ENCODE measurements at regions not wholly inside any gene's neighbourhood (a gene's known extent, or its start where the extent isn't known, plus 50 kb on each side); places are given as distances from the start of the nearest gene placed in this dataset.

DNA sequence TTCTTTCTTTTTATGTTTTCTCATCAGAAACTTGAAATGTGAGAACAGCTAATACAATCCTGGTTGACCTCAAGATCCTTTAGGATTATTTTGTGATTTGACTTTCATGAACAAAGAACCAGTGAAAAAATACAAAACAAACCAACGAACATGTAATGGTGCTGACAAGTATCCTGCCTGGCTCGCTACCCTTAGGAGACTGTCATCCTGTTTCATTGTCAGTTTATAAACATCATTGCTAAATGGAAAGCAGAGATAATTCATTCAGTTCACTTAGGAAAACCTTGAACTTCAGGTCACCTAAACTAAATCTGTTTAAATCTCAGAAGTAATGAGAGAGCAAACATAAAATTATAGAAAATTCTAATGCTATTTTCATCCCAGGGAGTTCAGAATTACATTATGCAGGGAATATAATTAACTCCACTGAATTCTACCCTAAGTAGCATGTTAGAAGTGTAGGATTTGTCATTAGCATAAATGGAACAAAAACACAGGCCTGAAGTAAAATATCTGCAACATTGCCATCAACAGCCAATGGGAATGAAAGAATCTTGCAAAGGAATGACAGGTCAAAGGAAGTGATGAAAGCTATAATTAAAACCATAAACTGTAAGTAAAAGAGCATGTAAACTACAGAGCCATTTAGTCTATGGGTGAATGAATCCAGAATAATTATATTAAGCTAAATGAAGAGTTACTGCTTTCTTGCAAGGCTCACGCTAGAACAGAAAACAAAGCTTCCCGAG is 401.2 kb upstream of the MANEA start:
- Histone ChIP-seq H3K4ac (ENCODE audit: low read depth in 1 of 2, low read length in 2 of 2) (no peak overlapping the region), H3K79me1 (replicated peaks; ENCODE audit: low read length, poor library complexity, severe bottlenecking) (no peaks in the 10 kb centered on the region), H2BK12ac (ENCODE audit: low read length in 2 of 2) (no peak overlapping the region), H3K4me3 (ENCODE audit: insufficient read depth in 1 of 2, low read depth in 1 of 2, low read length in 2 of 2) (no peak overlapping the region), H3K18ac (ENCODE audit: low read depth in 1 of 2, low read length in 2 of 2) (no peak overlapping the region), H3K4me2 (ENCODE audit: low read length, poor library complexity, severe bottlenecking) (no peak overlapping the region), H3K36me3 (ENCODE audit: control insufficient read depth in 1 of 2, insufficient read depth in 2 of 2, low read depth in 1 of 2, low read length in 2 of 2) (no peaks in the 10 kb centered on the region), H3K9me3 (ENCODE audit: control insufficient read depth, low read length) (no peaks in the 10 kb centered on the region), H3K27ac (ENCODE audit: low read length, poor library complexity, severe bottlenecking) (no peak overlapping the region), H3K14ac (ENCODE audit: low read length in 2 of 2) (no peak overlapping the region), H2BK15ac (ENCODE audit: low read depth, poor library complexity, severe bottlenecking) (no peak overlapping the region), H3K23ac (ENCODE audit: low read length in 2 of 2) (no peak overlapping the region), H4K91ac (ENCODE audit: low read length) (no peak overlapping the region), H2AK5ac (ENCODE audit: low read length, severe bottlenecking) (no peak overlapping the region), H2BK5ac (ENCODE audit: low read depth, low read length, poor library complexity, severe bottlenecking) (no peak overlapping the region), H4K8ac (ENCODE audit: low read length) (no peak overlapping the region), H2BK120ac (ENCODE audit: low read depth, low read length) (no peak overlapping the region), H3K4me1 (ENCODE audit: control insufficient read depth, insufficient read depth, low read depth, low read length) (no peaks in the 10 kb centered on the region), H3K27me3 (ENCODE audit: control insufficient read depth in 1 of 2, insufficient read depth in 1 of 2, low read length in 2 of 2) (no peaks in the 10 kb centered on the region), H3K9ac (ENCODE audit: low read length) (no peak overlapping the region), H2AFZ (ENCODE audit: low read depth, low read length) (no peak overlapping the region)
- DNase-seq: no peak
- 87% methylated on average over 3 of the region's 4 CpGs for WGBS

DNA sequence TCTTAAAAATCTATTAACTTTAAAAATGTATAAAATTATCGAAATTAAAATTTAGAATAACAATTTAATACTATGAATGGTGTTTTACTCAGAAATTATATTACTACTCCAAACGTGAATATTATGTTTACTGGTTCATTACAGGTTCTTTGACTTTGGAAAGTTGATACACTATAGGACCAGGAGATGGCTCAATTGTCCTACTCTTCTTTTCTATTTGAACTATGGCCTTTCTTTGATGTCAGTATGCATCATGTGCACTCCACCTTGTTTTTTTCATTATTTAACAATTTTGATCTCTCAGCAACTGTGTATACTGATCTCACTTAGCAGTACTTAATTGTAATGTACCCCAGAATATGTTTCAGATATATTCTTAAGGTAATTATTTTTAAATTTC is 391.5 kb upstream of the MANEA start:
- Histone ChIP-seq H2BK15ac (ENCODE audit: low read depth, poor library complexity, severe bottlenecking) (no peak overlapping the region), H3K9ac (ENCODE audit: low read length) (no peak overlapping the region), H2BK12ac (ENCODE audit: low read length in 2 of 2) (no peak overlapping the region), H3K14ac (ENCODE audit: low read length in 2 of 2) (no peak overlapping the region), H3K4me3 (ENCODE audit: insufficient read depth in 1 of 2, low read depth in 1 of 2, low read length in 2 of 2) (no peak overlapping the region), H3K4ac (ENCODE audit: low read depth in 1 of 2, low read length in 2 of 2) (no peak overlapping the region), H3K4me1 (ENCODE audit: control insufficient read depth, insufficient read depth, low read depth, low read length) (no peaks in the 10 kb centered on the region), H2AFZ (ENCODE audit: low read depth, low read length) (no peak overlapping the region), H3K4me2 (ENCODE audit: low read length, poor library complexity, severe bottlenecking) (no peak overlapping the region), H3K9me3 (ENCODE audit: control insufficient read depth, low read length) (no peaks in the 10 kb centered on the region), H3K27me3 (ENCODE audit: control insufficient read depth in 1 of 2, insufficient read depth in 1 of 2, low read length in 2 of 2) (no peaks in the 10 kb centered on the region), H4K91ac (ENCODE audit: low read length) (no peak overlapping the region), H2AK5ac (ENCODE audit: low read length, severe bottlenecking) (no peak overlapping the region), H3K79me1 (replicated peaks; ENCODE audit: low read length, poor library complexity, severe bottlenecking) (no peaks in the 10 kb centered on the region), H3K36me3 (ENCODE audit: control insufficient read depth in 1 of 2, insufficient read depth in 2 of 2, low read depth in 1 of 2, low read length in 2 of 2) (no peaks in the 10 kb centered on the region), H3K23ac (ENCODE audit: low read length in 2 of 2) (no peak overlapping the region), H2BK120ac (ENCODE audit: low read depth, low read length) (no peak overlapping the region), H2BK5ac (ENCODE audit: low read depth, low read length, poor library complexity, severe bottlenecking) (no peak overlapping the region), H3K18ac (ENCODE audit: low read depth in 1 of 2, low read length in 2 of 2) (no peak overlapping the region), H4K8ac (ENCODE audit: low read length) (no peak overlapping the region), H3K27ac (ENCODE audit: low read length, poor library complexity, severe bottlenecking) (no peak overlapping the region)
- DNase-seq: no peak
- 71% methylated on average over 1 of the region's 2 CpGs for WGBS

DNA sequence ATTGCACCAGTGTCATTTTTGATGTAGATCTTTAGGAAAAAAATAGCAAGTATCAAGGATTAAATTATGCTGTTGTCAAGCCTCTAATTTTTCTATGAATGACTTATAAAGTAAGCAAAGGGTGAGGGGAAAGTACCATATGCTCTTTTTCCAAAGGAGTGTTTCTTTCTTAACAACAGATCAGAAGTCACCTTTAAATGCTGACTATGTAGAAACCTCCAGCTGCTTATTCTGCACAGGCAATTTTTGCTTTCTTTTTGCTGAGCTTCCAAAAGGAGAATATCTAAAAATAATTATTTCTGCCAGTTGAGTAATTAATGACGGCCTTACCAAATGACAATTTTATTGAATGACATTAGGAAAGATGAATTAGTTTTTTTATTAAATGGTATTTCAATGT is 390.6 kb upstream of the MANEA start:
- Histone ChIP-seq H4K8ac (ENCODE audit: low read length) (no peak overlapping the region), H3K27ac (ENCODE audit: low read length, poor library complexity, severe bottlenecking) (no peak overlapping the region), H2BK5ac (ENCODE audit: low read depth, low read length, poor library complexity, severe bottlenecking) (no peak overlapping the region), H3K79me1 (replicated peaks; ENCODE audit: low read length, poor library complexity, severe bottlenecking) (no peaks in the 10 kb centered on the region), H2AFZ (ENCODE audit: low read depth, low read length) (no peak overlapping the region), H3K23ac (ENCODE audit: low read length in 2 of 2) (no peak overlapping the region), H3K36me3 (ENCODE audit: control insufficient read depth in 1 of 2, insufficient read depth in 2 of 2, low read depth in 1 of 2, low read length in 2 of 2) (no peaks in the 10 kb centered on the region), H3K4ac (ENCODE audit: low read depth in 1 of 2, low read length in 2 of 2) (no peak overlapping the region), H3K4me2 (ENCODE audit: low read length, poor library complexity, severe bottlenecking) (no peak overlapping the region), H4K91ac (ENCODE audit: low read length) (no peak overlapping the region), H3K9me3 (ENCODE audit: control insufficient read depth, low read length) (no peaks in the 10 kb centered on the region), H3K9ac (ENCODE audit: low read length) (no peak overlapping the region), H3K4me1 (ENCODE audit: control insufficient read depth, insufficient read depth, low read depth, low read length) (no peaks in the 10 kb centered on the region), H2BK12ac (ENCODE audit: low read length in 2 of 2) (no peak overlapping the region), H3K4me3 (ENCODE audit: insufficient read depth in 1 of 2, low read depth in 1 of 2, low read length in 2 of 2) (no peak overlapping the region), H2BK120ac (ENCODE audit: low read depth, low read length) (no peak overlapping the region), H3K18ac (ENCODE audit: low read depth in 1 of 2, low read length in 2 of 2) (no peak overlapping the region), H3K14ac (ENCODE audit: low read length in 2 of 2) (no peak overlapping the region), H2BK15ac (ENCODE audit: low read depth, poor library complexity, severe bottlenecking) (no peak overlapping the region), H3K27me3 (ENCODE audit: control insufficient read depth in 1 of 2, insufficient read depth in 1 of 2, low read length in 2 of 2) (no peaks in the 10 kb centered on the region), H2AK5ac (ENCODE audit: low read length, severe bottlenecking) (no peak overlapping the region)
- no peak for DNase-seq
- no CpG with 5 or more reads among the region's 1 CpG for WGBS

GRCh38 chr6:95197590-95197989 is 379.7 kb upstream of the MANEA start:
- no peak for DNase-seq
- Histone ChIP-seq H3K4ac (ENCODE audit: low read depth in 1 of 2, low read length in 2 of 2) (no peak overlapping the region), H2BK15ac (ENCODE audit: low read depth, poor library complexity, severe bottlenecking) (no peak overlapping the region), H3K4me2 (ENCODE audit: low read length, poor library complexity, severe bottlenecking) (no peak overlapping the region), H3K23ac (ENCODE audit: low read length in 2 of 2) (no peak overlapping the region), H2BK120ac (ENCODE audit: low read depth, low read length) (no peak overlapping the region), H3K27ac (ENCODE audit: low read length, poor library complexity, severe bottlenecking) (no peak overlapping the region), H3K27me3 (ENCODE audit: control insufficient read depth in 1 of 2, insufficient read depth in 1 of 2, low read length in 2 of 2) (no peaks in the 10 kb centered on the region), H3K79me1 (replicated peaks; ENCODE audit: low read length, poor library complexity, severe bottlenecking) (no peaks in the 10 kb centered on the region), H2AK5ac (ENCODE audit: low read length, severe bottlenecking) (no peak overlapping the region), H2BK12ac (ENCODE audit: low read length in 2 of 2) (no peak overlapping the region), H3K36me3 (ENCODE audit: control insufficient read depth in 1 of 2, insufficient read depth in 2 of 2, low read depth in 1 of 2, low read length in 2 of 2) (no peaks in the 10 kb centered on the region), H3K4me3 (ENCODE audit: insufficient read depth in 1 of 2, low read depth in 1 of 2, low read length in 2 of 2) (no peak overlapping the region), H3K4me1 (ENCODE audit: control insufficient read depth, insufficient read depth, low read depth, low read length) (no peaks in the 10 kb centered on the region), H3K18ac (ENCODE audit: low read depth in 1 of 2, low read length in 2 of 2) (no peak overlapping the region), H2BK5ac (ENCODE audit: low read depth, low read length, poor library complexity, severe bottlenecking) (no peak overlapping the region), H3K14ac (ENCODE audit: low read length in 2 of 2) (no peak overlapping the region), H4K8ac (ENCODE audit: low read length) (no peak overlapping the region), H4K91ac (ENCODE audit: low read length) (no peak overlapping the region), H3K9ac (ENCODE audit: low read length) (no peak overlapping the region), H3K9me3 (ENCODE audit: control insufficient read depth, low read length) (no peaks in the 10 kb centered on the region), H2AFZ (ENCODE audit: low read depth, low read length) (no peak overlapping the region)
- 95% methylated on average over 3 of the region's 3 CpGs for WGBS

All from mesenchymal stem cell (in vitro differentiated cells and primary cell).